ENCODE measurements at regions not wholly inside any gene's neighbourhood (a gene's known extent, or its start where the extent isn't known, plus 50 kb on each side); places are given as distances from the start of the nearest gene placed in this dataset.

DNA sequence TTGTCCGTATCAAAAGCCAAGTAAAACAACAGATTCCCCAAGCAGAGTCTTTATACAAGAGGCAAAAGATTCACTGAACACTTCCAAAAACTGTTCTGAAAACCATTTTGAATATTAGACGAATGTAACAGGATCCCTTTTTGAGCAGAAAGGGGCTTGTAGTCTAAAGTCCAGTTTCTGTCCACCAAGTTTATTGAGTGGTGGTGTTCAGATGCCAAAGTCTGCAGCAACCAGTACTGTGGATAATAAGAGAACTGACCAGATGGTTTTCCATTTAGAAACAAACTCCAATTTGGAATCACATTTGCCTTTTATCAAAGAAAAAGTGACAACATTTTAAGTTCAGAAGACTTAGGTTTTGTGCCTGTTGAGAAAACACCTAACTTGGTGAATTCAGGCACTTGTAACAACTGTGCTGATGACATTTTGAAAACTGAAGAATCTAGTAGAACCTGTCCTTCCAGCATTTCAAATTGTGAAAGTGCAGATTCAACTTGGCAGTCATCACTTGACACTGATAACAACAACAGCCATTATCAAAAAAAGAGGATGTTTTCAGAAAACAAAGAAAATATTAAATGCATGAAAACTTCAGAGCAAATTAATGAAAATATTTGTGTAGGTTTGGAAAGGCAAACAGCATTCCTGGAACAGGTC lies 217.1 kb downstream of the CSNK2A3 start:
- DNase-seq: no peak

DNA sequence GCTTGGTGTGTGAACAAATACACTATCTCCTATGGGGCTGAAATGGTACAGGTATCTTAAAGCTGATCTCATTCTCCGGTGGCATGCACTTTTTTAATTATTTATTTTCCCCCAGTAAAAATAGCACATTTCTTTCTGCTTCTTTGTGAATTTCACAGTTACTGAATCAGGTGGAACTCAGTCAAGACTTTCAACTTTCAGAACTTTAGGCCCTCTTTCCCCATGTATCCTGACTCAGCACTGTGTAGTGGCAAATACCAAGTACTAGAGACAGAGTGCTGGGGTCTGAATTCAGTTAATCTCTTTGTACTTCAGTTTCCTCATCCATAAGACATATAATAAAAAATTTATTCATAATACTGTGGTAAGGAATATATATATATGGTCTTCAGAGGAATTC lies 223.9 kb downstream of the CSNK2A3 start:
- DNase-seq: no peak

GRCh38 chr11:11125618-11126017 lies 227.4 kb downstream of the CSNK2A3 start:
- DNase-seq: no peak

- no peak for DNase-seq
Observed at GRCh38 chr11:11122749-11123148, 230.3 kb downstream of the CSNK2A3 start.

DNA sequence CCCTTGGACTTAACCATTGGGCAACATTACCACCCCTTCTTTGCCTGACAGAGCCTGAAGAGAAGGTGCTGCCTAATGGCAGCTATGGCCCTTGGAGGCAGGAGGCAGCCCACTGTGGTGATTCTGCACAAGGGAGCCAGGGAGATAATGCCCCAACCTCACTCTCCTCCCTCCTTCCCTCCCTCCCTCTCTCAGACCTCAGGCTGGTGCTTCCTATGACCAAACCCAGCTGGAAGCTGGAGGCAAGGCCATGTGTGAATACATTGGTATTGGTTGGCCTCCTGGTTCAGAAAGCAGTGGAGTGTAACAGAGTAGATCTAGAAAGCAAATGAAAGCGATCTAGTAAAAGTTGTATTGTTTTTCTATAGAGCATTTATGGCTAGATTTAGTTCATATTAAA lies 233.1 kb downstream of the CSNK2A3 start:
- DNase-seq: no peak

- no peak for DNase-seq
Observed at GRCh38 chr11:11117730-11118129, 235.3 kb downstream of the CSNK2A3 start.

GRCh38 chr11:11115475-11115874 lies 237.6 kb downstream of the CSNK2A3 start:
- DNase-seq: no peak

GRCh38 chr11:11113626-11114025 lies 239.4 kb downstream of the CSNK2A3 start:
- no peak for DNase-seq

DNA sequence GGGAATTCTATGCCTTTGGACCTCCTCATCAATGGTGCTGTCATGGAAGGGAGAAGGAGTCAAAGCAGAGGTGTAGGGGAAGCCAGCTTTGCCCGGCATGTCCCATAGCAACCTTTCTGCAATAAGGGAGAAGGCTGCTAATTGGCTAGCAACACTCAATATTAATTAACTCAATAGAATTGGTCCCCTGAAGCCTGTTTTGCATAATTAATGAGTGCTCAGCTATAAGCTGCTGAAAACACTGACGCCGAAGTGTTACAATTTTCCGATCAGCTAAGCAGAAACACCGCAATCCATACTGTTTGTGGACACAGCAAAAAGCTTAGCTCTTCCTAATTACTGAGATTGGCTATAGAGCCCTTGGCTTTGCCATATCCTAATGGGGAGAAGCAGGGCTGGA lies 245.0 kb downstream of the CSNK2A3 start:
- no peak for DNase-seq

DNA sequence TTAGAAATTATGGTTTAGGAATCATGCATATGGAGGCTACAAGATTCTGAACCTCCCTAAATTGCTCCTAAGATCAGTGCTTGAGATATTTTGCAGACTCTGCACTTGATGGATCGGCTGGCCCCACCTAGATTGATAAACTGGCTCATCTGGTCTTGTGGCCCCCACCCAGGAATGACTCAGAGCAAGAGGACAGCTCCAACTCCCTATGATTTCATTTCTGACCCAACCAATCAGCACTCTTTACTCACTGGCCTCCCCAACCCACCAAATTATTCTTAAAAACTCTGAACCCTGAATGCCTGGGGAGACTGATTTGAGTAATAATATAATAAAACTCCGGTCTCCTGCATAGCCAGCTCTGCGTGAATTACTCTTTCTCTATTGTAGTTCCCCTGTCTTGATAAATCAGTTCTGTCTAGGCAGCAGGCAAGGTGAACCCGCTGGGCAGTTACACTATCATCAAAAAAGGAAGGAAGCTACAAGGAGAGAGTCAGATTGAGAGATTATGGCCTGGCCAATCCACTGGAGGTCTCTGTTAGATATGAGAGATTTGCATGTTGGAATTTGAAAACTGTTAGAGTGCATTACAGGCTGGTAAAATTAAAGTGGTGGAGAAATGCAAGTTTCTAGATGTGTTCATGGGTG lies 245.8 kb downstream of the CSNK2A3 start:
- DNase-seq: no peak

- DNase-seq: no peak
Observed at GRCh38 chr11:11105361-11105760, 247.5 kb upstream of the ZBED5 start.

GRCh38 chr11:11095831-11096723 lies 238.2 kb upstream of the ZBED5 start:
- no peak for DNase-seq

GRCh38 chr11:11090495-11090894 lies 232.6 kb upstream of the ZBED5 start:
- no peak for DNase-seq

DNA sequence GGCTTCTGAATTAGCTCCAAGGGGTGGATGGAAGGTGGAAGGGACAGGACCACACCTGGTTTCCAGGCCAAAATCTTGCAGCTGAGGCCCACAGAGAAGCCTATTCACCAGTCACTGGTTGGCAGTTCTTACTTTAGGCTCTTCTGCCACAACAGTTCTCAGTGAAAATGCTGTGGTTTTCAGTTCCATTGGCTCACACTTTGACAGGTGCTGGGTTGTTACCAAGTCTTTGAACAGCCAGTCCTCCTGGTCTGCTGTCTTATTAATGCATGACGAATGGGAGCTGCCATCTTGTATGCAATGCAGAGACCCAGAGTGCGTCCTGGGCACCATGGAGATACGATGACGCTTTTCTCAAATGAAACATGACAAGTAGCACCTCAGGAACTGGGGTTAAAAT lies 232.0 kb upstream of the ZBED5 start:
- DNase-seq: no peak

DNA sequence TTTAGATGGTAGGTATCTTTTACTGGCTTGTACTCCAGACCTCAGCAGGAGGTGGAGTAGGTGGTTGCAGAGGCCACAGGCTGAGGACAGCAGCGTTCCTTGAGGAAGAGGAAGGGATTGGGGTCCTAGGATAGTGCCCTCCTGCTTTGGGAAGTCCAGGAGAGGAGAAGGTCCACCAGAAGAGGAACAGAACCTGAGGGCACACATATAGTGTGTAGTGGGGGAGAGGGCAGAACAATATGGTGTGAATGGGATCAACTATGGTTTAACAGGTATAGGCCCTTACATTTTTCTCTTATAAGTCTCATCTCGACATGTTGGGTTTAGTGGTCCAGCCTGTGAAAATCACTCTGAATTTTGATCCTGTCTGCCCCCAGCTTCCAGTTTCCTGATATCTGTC lies 229.1 kb upstream of the ZBED5 start:
- no peak for DNase-seq

- DNase-seq: no peak
Observed at GRCh38 chr11:11085580-11085979, 227.7 kb upstream of the ZBED5 start.

DNA sequence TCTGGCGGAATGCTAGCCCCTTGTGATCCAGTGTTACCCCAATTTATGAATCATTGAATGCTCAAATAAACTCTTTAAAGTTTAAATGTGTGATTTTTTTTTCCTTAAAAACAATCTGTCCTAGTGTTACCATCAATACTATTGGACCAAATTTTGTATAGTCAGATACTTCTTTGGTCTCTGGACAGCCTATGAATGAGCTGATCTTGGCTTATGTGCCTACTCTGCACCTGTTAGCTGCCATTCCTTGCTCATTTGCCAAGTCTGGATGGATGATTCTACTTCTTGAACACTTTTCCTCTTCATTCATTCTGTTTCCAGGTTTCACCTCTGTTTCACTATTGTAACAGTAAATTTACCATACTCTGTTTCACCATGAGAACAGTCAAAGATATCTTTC lies 226.5 kb upstream of the ZBED5 start:
- DNase-seq: no peak

GRCh38 chr11:11083441-11083840 lies 225.6 kb upstream of the ZBED5 start:
- no peak for DNase-seq

GRCh38 chr11:11082646-11083045 lies 224.8 kb upstream of the ZBED5 start:
- DNase-seq: no peak

DNA sequence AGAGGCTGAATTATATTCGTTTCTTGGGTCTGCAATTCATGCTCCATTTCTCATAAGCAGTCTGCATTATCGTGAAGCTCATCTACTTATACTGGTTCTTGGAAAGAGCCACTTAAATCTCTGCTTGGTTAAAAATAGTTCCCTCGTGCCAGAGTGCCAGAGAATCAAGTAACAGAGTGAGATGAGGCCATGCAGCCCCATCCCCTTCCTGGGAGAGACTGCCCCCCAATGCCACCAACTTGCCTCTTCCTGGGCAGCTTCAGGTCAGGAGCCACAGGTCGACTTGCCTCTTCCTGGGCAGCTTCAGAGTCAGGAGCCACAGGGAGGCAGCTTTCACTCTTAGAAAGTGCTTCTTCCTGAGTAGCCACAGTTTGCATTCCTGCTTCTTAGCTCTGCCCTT lies 223.9 kb upstream of the ZBED5 start:
- no peak for DNase-seq

DNA sequence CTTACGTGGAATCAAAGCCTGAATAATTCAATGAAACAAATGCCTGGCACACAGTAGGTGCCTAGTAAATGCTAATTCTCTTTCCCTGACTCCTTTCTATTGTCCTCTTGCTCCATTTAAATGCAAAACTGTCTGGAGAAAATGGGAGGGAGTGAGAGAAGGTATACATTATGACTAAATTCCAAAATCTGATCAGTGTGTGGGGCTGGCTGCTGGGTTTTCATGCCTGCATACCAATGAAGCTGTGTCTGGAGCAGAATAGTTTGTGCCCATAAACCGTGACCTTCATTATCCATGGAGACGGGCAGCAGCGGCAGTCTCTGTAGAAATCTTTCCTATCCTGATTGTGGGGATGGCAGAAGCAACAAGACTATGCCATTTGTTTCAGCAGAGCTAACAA lies 223.4 kb upstream of the ZBED5 start:
- DNase-seq: no peak

GRCh38 chr11:11078344-11079086 lies 220.7 kb upstream of the ZBED5 start:
- DNase-seq: no peak

GRCh38 chr11:11077898-11078297 lies 220.0 kb upstream of the ZBED5 start:
- no peak for DNase-seq

All from left kidney (tissue), 1 donor.